DMS153 (cell line): ENCODE measurements at regions not wholly inside any gene's neighbourhood (a gene's known extent, or its start where the extent isn't known, plus 50 kb on each side); places are given as distances from the start of the nearest gene placed in this dataset.
"Not testable (repeated sequence)": the region's sequence is repeated elsewhere in the genome, so short reads cannot be mapped to it uniquely, and the experiment has no call there.

Experiments
- DNase-seq: peaks from one replicate; lab custom pipeline; 2025; lab: John Stamatoyannopoulos, UW

DNA sequence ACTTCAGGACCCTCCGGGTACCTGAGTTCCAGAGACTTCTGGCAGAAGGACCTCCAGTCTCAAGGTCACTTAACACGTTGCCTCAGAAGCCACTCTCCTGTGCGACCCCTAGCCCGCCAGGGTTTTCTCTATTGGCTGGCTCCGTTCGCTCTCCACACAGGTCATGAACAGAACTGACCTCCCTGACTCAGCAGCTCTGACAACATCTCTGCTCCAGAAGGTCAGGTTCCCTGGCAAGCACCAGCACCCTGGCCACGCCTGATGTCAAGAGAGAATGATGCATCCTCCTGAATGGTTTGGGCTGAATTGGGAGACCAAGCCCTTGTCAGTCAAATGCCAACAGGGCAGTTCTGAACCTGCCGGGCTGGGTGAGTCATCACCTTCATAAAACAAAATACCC lies 84.3 kb upstream of the TMEM45B start:
- DNase-seq = peak; percentile 66

GRCh38 chr11:129732941-129733340 lies 82.7 kb upstream of the TMEM45B start:
- DNase-seq = no peak

DNA sequence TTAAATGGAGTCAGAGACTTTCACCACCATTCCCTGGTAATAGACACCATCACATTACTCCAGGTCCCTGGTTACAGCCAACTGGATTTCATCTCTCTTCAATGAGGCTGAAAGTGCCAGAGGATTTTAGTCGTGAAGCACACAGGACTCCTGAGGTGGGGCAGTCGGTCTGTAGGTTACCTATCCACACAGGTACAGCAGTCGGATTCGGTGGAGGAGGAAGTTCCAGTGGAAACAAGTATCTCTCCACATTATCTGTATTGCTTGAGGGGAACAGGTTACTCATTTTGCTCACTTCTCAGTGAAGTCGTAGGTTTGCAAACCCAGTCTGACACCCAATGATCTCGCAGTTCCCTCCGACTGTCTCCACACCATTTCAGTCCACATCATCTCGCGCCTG lies 82.3 kb upstream of the TMEM45B start:
- DNase-seq = no peak

DNA sequence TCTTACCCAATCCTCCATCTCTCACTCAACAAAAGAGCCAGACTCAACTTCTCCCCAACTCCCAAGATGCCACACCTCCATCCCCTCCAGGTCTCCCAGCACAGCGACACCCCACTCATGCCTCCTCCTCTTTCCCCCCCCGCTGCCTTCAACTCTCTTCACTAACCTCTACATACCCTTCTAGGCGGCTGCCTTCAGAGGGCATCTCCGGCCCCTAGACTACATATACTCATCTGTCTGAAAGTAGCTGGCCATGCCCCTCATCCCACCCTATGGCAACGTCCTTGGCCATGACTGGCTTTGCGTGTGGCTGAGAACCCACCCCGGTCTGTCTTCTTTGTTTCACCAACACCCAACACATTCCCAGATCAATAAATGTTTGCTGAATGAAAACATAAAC lies 81.7 kb upstream of the TMEM45B start:
- DNase-seq = no peak

DNA sequence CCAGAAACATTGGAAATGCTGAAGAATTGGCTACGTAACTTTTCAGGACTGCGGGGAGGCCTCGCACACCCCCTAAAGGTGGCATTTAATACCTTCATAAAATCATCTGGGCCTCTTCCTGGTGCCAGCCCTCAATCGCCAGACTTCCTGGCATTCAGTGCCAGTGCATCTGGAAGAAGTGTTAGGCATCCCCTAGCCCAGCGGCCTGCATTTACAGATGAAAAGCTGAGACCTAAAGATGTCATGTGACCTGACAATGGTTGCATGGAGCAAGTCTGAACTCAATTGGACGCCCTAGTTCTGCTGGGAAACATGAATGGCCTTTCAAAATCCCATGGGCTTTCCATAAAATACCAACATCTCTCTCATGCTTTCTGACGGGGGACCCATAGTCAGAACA lies 81.0 kb upstream of the TMEM45B start:
- DNase-seq = no peak

- no peak for DNase-seq
Observed at GRCh38 chr11:129737831-129738230, 77.8 kb upstream of the TMEM45B start.

GRCh38 chr11:129738242-129738641 lies 77.4 kb upstream of the TMEM45B start:
- no peak for DNase-seq

GRCh38 chr11:129739339-129739738 lies 76.3 kb upstream of the TMEM45B start:
- no peak for DNase-seq

GRCh38 chr11:129740125-129740719 lies 75.4 kb upstream of the TMEM45B start:
- no peak for DNase-seq

DNA sequence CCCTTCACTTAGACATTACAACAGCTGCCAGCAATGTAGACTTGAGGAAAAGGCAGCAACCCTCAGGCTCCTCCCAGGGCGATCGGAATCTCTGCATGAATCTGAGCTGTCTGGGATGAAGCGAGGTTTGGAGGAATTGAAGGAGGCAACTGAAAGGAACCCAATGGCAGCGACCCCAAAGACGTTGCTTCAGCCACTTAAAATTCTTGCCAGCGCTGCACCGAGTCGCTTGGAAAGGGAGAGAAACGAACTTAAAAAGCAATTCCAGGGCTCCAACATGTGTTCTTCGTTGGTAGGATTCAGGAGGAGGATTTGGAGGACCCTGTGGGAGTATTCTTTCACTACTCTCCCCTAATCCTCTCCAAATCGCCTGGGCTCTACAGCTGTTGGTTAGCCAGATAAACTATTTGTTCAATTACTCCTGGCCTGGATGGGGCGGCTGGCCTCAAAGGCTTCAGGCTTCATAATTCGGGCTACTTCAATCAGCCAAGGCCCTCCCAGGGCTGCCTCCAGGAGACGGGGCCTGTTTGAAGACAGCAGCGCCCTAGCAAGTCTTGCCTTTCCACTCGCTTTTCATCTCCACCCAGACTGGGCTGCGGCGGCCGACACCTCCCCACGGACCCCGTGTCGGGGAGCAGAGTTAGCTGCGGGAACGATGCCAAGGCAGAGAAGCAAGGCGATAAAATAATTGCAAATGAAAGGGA lies 72.4 kb upstream of the TMEM45B start:
- no peak for DNase-seq

- DNase-seq = no peak
Observed at GRCh38 chr11:129747071-129747470, 68.6 kb upstream of the TMEM45B start.

DNA sequence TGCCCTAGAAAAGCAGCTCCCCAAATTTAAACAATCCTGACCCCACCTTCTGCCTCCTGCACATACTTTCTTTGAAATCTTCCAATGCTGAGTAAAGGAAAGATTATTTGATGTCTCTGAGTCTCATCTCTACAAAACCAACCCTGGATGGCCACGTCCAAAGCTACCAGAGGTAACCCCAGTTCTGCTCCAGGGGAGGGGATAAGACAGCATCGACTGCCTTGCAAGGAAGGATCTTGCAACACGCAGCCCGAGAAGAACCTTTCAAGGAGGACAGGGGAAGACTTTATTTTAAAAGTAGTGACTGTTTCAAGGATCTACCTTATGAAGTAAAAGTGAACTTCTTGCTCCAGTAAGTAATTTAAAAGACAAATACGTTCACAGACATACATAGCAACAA lies 66.5 kb upstream of the TMEM45B start:
- DNase-seq = no peak

DNA sequence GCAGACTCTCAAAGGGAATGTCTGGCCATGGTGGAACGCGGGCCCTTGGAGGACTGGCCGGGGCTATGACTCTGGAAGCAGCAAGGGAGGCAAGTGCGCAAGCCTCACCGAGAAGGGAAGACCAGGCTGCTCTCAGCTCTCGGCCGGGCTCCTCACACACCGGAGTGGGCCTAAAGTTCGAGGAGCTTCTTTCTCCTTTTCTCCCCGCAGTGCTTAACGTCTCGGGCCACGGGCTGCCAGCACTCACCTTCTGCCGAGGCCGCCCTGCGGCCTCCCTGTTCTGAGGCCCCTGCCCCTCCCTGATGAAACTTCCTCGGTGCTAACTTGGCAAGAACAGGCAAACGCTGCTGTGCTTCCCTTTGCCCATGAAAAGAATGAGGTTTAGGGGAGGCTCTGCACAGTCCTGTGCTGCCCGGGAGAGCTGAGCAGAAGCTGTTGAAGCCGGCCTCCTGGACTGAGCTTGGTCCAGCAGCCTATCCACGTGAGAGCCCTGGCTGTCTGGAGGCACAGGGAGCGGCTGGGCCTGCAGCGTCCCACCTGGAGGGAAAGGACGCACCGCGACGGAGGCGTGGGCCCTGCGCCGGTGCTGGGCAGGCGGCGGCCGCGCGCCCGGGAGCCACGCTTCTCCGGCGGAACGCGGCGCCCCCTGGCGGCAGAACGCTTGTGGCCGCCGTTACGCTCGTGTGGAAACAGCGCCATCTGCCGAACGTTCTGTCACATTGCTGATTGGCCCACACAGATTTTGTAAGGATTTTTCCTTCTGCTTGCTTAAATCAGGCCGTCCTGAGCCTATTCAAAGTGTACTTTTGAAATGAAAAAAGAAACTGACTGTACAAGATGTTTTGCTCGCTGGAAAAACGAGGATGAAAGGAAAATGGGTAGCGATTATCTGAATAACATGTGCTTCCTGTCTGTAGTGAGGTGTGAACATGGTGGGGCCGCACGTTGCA lies 65.0 kb upstream of the TMEM45B start:
- peak; percentile 29 for DNase-seq

DNA sequence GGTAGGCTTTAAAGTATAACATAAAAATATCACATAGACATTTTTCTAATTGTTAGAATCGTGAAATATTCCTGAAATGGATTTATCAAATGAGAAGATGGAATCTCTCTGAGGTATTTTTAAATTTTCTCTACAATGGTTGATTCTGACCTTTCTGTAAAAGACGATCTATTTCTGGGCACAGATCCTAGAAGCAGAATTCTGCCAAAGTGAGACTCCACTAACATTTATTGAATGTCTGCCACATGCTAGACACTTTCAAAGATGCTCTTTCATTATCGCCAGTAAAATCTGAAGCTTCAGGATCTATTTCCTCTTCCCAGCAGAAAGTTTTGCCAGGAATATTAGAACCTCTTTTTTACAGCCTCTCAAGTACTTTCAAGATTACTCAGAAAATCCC lies 64.1 kb upstream of the TMEM45B start:
- DNase-seq = no peak

- not testable (repeated sequence) for DNase-seq
Observed at GRCh38 chr11:129763569-129763968, 52.1 kb upstream of the TMEM45B start.

GRCh38 chr11:129764204-129764603 lies 51.4 kb upstream of the TMEM45B start:
- not testable (repeated sequence) for DNase-seq
